AG09319 (cell line): ENCODE measurements at regions not wholly inside any gene's neighbourhood (a gene's known extent, or its start where the extent isn't known, plus 50 kb on each side); places are given as distances from the start of the nearest gene placed in this dataset.

Source experiments
- DNase-seq: peaks from one replicate; pipeline ENCODE4 v3.0.0-alpha.2; 2010; ENCODE audit warnings: low read depth; ENCODE audit errors: extremely low read depth
- TF ChIP-seq, protein P1 (sequence below): IDR thresholded peaks from 2 replicates; pipeline ENCODE4 v1.5.1; 2011; ENCODE audit warnings: low read depth, mild to moderate bottlenecking, inconsistent platforms, low read length, moderate library complexity

DNA sequence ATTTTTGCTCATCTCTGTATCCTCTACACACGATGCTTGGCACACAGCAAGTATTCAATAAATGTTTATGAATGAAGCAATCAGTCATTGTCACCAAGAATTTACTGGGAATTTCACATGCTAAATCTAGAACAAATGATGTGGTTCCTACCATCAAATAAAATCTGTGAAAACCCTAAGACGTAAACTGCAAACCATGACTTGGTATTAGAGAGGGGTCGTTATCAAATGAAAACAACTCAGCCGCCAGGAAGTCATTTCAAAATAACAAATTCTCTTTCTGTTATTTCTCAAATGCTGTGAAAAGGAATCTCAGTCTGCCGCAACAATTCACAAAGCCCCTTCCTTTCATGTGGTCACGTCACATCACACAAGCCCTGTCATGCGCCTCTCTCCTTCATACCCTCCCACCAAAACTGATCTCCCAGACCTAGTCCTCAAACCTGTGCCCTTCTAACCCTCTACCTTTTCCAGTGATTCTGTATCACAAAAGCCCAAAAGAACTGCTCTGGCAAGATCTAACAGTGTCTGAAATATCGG is 173.6 kb downstream of the DEPDC1B start:
- no peak for DNase-seq
- TF ChIP-seq, protein P1, sequence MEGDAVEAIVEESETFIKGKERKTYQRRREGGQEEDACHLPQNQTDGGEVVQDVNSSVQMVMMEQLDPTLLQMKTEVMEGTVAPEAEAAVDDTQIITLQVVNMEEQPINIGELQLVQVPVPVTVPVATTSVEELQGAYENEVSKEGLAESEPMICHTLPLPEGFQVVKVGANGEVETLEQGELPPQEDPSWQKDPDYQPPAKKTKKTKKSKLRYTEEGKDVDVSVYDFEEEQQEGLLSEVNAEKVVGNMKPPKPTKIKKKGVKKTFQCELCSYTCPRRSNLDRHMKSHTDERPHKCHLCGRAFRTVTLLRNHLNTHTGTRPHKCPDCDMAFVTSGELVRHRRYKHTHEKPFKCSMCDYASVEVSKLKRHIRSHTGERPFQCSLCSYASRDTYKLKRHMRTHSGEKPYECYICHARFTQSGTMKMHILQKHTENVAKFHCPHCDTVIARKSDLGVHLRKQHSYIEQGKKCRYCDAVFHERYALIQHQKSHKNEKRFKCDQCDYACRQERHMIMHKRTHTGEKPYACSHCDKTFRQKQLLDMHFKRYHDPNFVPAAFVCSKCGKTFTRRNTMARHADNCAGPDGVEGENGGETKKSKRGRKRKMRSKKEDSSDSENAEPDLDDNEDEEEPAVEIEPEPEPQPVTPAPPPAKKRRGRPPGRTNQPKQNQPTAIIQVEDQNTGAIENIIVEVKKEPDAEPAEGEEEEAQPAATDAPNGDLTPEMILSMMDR = no peak

DNA sequence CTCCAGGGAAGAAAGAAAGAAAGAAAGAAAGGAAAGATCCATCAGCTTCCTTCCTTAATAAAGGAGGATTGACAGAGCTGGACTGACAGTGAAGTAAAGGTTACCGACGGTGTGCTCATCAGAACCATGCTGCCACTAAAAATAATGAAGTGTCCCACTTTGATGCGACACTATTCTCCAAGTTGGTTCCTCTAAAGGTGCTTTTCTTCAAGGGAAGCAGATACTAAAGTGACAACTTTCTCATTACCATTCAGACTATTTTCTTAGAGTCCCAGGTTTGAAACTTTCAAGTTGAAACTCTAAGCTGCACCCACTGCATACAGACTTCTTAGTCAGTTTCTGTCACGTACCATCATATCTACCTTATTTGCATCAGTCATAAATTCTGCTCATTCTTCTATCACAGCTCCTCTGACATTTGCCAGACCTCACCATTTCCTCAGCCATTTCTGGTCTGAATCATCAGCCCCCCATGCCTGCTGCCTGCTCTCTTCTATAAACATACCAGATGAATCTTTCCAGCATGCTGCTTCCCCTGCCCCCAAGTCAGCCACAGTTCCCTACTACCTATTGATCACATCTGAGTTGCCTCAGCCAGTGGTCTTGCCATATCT is 177.6 kb downstream of the DEPDC1B start:
- no peak for DNase-seq
- TF ChIP-seq, protein P1 = no peak

GRCh38 chr5:60521376-60522291 is 178.3 kb downstream of the DEPDC1B start:
- TF ChIP-seq, protein P1 = no peak
- no peak for DNase-seq

DNA sequence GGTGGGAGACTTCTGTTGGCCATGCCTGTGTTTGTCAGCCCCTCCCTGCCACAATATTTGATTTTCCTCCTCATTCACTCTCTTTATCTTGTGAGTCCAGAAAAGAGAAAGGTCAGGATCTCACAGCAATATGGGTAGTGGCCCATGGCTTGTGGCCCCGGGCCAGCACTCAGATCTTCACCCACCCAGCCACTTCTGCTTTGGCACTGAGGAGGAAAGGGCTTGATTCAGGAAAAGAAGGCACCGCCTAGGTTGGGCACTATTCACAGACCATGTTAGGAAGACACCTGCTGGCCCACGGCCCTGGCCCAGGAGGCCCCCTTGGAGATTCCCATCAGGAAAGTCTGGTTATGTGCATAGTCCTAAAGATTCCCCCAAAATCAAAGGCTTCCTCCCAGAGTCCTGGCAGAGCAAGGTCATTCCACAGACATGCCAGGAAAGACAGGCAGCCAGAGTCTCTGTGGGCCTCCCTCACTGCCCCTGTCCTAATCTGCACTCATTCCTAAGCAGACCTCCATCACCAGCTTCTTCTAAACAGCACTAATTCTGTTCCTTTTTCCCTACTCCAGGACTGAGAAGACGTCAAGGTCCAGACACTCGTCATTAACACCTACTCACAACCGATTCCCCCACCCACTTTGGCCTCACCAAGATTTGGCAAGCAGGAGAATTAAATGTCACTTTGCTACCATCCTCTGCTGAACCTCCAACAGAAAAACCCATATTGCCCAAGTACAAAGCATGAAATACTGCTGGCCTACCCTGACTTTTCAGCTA is 179.3 kb downstream of the DEPDC1B start:
- TF ChIP-seq, protein P1 = no peak
- DNase-seq = no peak

DNA sequence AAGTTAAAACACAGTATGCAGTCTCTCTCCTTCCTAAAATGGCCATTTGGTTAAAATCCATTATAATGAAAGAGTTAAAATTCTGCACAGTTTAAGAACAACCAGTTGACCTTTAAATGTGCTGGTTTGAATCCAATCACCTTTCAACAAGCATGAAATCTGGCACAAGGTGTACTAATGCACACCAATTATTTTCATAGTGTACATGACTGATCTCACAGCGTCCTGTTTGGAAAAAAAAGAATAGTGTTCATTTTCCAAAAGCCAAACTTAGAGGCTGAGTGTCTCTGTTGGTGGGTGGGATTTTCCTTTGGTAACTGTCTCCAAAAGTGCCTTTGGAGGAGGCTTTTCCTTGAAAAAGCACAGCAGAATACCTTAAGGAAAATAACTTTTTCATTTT is 180.6 kb downstream of the DEPDC1B start:
- TF ChIP-seq, protein P1 = no peak
- DNase-seq = no peak

- DNase-seq = no peak
- TF ChIP-seq, protein P1 = no peak
Observed at GRCh38 chr5:60517850-60518249, 182.1 kb downstream of the DEPDC1B start.
